ENCODE measurements at regions not wholly inside any gene's neighbourhood (a gene's known extent, or its start where the extent isn't known, plus 50 kb on each side); places are given as distances from the start of the nearest gene placed in this dataset.

DNA sequence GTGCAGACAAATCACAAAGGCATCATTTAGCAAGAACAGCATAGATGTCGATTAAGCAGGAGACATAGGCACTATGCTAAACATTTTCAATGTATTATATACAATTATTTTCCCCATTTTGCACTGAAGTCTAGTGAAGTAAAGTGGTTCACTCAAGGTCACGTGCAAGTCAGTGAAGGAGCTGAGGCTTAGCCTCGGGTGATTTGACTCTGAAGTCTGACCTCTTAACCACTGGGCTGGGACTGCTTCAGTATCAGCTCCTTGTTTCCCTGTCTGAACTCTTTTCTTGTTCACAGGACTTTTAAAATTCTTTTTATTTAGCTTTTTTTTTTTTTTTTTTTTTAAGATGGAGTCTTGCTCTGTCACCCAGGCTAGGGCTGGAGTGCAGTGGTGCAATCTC is 262.7 kb downstream of the DRD1 start:
- no peak for FAIRE-seq
- DNase-seq (ENCODE audit: low read depth): no peak
- no peak for TF ChIP-seq CTCF (IDR thresholded peaks at IDR 0.05; ENCODE audit: insufficient read depth, low read length, severe bottlenecking)
- H3K36me3 ChIP-seq (ENCODE audit: control insufficient read depth, insufficient read depth, low read length): no peaks in the 10 kb centered on the region
- no peaks in the 10 kb centered on the region for H3K27me3 ChIP-seq (ENCODE audit: control insufficient read depth, insufficient read depth, low read length)
- H3K4me3 ChIP-seq (ENCODE audit: low read depth, low read length): no peak overlapping the region

GRCh38 chr5:175170899-175171298 is 273.1 kb downstream of the DRD1 start:
- Histone ChIP-seq H3K4me3 (ENCODE audit: low read depth, low read length) (no peak overlapping the region), H3K27me3 (ENCODE audit: control insufficient read depth, insufficient read depth, low read length) (no peaks in the 10 kb centered on the region), H3K36me3 (ENCODE audit: control insufficient read depth, insufficient read depth, low read length) (no peaks in the 10 kb centered on the region)
- no peak for FAIRE-seq
- TF ChIP-seq CTCF (IDR thresholded peaks at IDR 0.05; ENCODE audit: insufficient read depth, low read length, severe bottlenecking): no peak
- DNase-seq (ENCODE audit: low read depth): no peak

DNA sequence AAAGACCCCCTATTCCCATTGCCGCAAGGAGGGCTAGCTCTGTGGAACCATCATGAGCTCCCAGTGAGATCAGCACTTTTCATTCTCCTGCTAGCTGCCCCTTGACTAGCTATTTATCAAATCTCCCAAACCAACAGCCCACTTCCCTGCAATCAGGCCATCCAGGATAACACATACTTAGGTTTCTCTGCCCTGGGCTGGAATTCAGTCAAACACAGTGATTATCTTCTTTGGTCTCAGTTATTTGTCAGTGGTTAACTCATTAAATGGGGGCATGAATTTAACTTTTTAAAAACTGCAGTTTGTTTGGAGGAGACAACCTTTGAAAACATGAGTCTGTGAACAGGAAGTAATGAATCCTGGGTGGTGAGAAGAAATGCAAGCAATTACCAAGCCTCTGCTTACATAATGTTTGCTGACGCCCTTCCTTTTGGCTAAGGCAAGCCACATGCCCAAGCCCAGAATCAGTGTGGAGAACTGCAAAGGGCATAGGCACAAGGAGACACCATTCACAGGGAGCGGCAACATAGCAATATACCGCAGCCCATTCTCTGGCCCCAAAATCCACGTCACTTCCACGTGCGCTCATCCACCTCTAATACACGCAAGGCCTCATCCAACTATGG is 275.0 kb downstream of the DRD1 start:
- no peak for TF ChIP-seq CTCF (IDR thresholded peaks at IDR 0.05; ENCODE audit: insufficient read depth, low read length, severe bottlenecking)
- no peak overlapping the region for H3K4me3 ChIP-seq (ENCODE audit: low read depth, low read length)
- FAIRE-seq (no peak), DNase-seq (ENCODE audit: low read depth) (no peak)
- H3K36me3 ChIP-seq (ENCODE audit: control insufficient read depth, insufficient read depth, low read length): no peaks in the 10 kb centered on the region
- no peaks in the 10 kb centered on the region for H3K27me3 ChIP-seq (ENCODE audit: control insufficient read depth, insufficient read depth, low read length)

GRCh38 chr5:175166026-175166425 is 278.0 kb downstream of the DRD1 start:
- DNase-seq (ENCODE audit: low read depth) (no peak), FAIRE-seq (no peak)
- Histone ChIP-seq H3K36me3 (ENCODE audit: control insufficient read depth, insufficient read depth, low read length) (no peaks in the 10 kb centered on the region), H3K27me3 (ENCODE audit: control insufficient read depth, insufficient read depth, low read length) (no peaks in the 10 kb centered on the region), H3K4me3 (ENCODE audit: low read depth, low read length) (no peak overlapping the region)
- TF ChIP-seq CTCF (IDR thresholded peaks at IDR 0.05; ENCODE audit: insufficient read depth, low read length, severe bottlenecking): no peak

GRCh38 chr5:175163586-175164275 is 280.3 kb downstream of the DRD1 start:
- TF ChIP-seq CTCF (IDR thresholded peaks at IDR 0.05; ENCODE audit: insufficient read depth, low read length, severe bottlenecking): no peak
- no peaks in the 10 kb centered on the region for H3K27me3 ChIP-seq (ENCODE audit: control insufficient read depth, insufficient read depth, low read length)
- no peaks in the 10 kb centered on the region for H3K36me3 ChIP-seq (ENCODE audit: control insufficient read depth, insufficient read depth, low read length)
- no peak for DNase-seq (ENCODE audit: low read depth)
- no peak overlapping the region for H3K4me3 ChIP-seq (ENCODE audit: low read depth, low read length)
- no peak for FAIRE-seq

DNA sequence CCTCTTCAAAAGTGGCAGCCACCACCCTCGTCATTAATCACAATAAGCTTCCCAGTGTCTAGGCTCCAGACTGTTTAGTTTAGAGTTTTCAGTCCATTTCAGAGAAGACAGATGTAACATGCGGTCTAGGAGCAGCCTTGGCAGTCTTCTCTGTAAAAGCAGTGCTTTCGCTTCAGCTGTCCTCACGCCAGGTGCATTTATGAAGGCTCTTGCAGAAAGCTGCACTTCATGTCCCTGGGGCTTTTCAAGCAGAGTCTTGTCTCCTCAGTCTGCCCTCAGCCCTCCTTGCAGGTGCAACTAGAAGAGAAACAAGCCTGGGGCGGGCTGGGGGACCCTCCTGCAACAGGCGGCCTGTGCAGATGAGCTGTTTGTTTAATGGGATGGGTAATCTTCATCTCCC is 281.9 kb downstream of the DRD1 start:
- no peak for TF ChIP-seq CTCF (IDR thresholded peaks at IDR 0.05; ENCODE audit: insufficient read depth, low read length, severe bottlenecking)
- Histone ChIP-seq H3K27me3 (ENCODE audit: control insufficient read depth, insufficient read depth, low read length) (no peaks in the 10 kb centered on the region), H3K36me3 (ENCODE audit: control insufficient read depth, insufficient read depth, low read length) (no peaks in the 10 kb centered on the region), H3K4me3 (ENCODE audit: low read depth, low read length) (no peak overlapping the region)
- DNase-seq (ENCODE audit: low read depth) (no peak), FAIRE-seq (no peak)
